CD4-positive, alpha-beta T cell treated with Interferon gamma for 1 hour (primary cell): ENCODE measurements at regions not wholly inside any gene's neighbourhood (a gene's known extent, or its start where the extent isn't known, plus 50 kb on each side); places are given as distances from the start of the nearest gene placed in this dataset.
"Not testable (repeated sequence)": the region's sequence is repeated elsewhere in the genome, so short reads cannot be mapped to it uniquely, and the experiment has no call there.

ENCODE experiments used
- DNase-seq: peaks from one replicate; pipeline ENCODE4 v3.0.0-alpha.2; 2020

DNA sequence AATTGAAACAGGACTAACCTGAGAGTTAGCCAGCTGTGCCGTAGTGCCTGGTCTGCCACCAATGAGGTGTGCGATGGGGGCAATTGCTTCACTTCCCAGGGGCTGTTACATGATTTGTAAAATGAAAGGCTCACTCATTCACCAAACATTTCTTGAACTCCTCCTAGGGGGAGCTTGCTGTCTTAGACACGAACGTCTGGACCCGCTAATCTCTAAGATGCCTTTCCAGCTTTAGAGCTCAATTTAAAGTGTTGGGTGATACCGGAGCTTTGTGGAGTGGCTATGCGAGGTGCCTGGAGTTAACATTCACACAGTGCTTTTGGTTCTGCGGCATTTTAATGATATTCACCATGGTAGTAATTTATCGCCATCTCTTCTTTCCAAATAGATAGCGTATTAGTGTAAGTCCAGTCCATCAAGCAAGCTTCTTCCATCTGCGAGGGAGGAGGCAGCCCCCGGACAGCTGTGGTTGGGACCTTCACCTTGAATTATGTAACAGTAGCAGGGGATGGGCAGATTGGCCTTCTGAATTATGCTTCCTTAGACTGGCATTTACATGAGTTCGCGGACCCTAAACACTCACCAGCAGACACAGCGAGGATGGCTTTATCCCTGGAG is 179.9 kb downstream of the ADSS2 start:
- DNase-seq: no peak

DNA sequence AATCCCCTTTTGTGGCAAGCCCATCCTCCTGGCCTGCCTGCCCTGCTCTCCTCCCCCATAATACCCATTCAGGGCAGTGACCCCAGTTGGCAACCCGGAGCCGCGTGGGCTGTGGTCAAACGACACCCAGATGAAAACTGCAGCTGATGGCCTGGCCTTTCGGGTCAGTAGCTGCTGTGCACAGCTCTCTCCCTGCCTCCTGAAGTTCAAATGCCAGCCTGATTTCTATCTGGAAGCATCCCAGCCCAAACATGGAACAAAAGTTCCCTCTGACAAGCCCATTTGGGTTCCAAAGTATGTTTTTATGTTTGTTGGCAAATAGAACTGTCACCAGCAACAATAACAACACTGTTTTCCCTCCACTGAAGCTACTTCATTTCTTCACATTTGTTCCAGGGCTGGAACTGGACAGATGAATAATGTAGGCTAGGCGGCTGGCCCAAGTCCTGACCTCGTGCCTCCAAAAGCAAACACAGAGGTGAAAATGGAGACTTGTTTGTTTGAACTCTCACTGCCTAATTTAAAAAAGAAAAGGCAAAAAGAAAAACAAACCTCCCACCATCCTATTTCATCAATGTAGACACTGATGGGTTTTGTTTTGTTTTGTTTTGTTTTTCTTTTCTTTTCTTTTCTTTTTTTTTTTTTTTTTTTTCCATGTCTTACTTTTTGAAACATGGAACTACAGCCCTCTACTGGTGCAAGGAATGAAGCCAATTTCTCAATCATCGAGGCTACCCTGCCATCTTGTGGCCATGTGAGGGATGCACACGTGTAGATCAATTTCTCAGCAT is 179.0 kb downstream of the ADSS2 start:
- peak; percentile 70 for DNase-seq

DNA sequence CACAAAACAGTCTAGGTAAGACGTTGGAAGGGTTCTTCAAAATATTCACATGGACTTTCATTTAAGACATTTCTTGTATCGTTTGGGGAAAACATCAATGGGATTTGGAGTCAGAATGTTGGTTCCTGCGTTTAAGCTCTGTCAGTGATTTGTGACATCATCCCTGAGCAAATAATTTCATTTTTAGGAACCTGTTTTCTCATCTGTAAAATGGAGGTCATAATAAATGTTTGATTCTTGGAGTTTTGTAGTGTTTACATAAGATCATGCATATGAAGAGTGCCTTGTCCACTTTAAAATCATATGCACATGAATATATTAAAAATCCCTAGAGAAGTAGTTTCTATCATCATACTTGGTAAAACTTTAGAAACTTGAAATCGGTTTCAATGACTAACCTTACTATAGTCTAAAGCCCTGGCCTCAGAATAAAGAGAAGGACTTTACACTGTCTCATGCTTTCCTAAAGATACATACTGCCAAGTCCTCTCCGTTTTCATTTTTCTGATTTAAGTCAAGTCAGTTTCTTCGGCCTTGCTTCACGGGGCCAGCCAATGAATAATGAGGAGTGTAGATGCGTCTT is 178.4 kb downstream of the ADSS2 start:
- no peak for DNase-seq

DNA sequence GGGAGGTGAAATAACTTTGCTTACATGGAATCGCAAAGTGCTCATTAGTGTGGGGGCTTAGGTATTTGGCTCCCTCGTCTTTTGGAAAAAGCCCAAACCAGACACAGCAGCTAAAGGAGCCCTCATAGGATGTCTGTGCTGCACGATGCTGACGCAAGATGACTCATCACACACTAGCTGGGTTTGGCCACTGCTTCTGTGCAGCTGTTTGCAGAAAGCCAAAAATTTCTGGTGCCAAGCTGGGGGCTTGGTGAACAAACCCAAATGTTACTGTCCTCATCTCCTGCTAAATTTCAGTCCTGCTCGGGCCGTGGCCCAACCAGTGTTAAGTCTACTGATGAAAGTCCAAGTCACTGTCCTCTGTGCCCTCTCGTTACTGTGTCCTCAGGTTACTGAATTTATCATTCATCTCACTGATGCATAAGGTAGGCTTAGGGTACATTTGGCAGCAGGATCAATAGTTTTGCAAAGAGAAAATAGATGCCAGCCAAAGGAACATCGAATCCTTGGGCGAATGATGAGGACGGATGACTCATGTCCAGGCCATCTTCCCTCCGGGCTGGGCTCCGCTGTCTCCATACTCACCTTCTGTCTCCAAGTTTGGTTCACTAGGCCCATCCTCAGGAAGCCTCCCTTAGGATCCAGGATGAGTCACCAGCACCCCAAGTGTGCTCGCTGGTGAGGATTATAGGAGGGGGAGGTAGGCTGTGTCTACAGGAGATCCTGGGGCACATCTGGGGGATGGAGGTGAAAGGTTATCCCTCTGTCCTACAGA is 177.7 kb downstream of the ADSS2 start:
- DNase-seq: peak; percentile 38

DNA sequence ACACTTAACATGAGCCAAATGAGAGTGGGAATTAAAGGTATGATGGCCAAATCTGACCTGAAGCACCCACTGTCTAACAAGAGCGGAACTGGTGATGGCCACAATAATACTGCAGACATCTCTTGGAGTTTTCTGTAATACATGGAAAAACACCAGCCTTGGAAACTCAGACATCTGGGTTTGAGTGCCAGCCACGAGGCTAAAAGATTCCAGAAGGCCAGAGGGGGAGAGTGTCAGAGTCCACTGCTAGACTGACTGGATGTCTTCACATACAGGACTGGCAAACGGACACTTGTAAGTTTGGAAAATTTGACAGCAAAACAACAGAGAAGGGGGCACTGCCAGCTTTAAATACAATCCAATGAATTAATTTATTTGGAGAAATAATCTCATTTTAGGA is 175.1 kb downstream of the ADSS2 start:
- DNase-seq: no peak

DNA sequence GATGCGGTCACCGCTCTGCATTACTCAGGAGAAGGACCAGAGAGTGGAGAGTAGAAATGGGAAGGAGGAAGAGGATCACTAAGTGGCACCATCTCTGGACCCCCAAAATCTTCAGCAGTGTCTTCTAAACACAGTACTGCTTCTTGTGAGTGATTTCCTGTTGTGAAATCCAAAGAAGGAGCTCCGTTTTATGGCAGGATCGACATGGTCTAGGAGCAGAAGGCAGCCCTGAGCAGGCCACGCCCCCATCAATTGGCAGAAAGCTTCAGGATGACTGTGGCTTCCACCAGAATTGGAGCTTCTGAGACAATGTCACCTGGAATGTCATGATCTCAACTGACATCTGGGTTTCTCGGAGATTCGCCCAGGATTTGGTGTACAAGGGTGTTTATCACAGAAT is 171.5 kb downstream of the ADSS2 start:
- no peak for DNase-seq

DNA sequence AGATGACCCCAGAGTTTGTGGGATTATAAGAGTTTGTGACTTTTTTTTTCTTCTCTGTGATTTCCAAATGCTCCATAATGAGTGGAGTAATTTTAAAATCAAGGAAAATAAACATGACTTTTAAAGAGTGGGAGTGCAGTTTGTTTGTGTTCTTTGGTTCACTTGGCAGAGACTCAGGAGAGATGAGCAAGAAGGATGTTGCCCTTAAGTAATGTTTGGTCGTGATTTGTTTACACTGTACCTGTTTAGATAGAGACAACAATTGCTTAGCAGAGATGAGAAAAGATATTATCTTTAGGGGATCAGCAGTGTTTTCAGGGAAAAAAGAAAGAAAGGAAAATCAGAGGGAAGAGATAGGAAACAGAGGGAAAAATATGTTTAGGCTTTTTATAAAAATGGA is 170.8 kb downstream of the ADSS2 start:
- no peak for DNase-seq

DNA sequence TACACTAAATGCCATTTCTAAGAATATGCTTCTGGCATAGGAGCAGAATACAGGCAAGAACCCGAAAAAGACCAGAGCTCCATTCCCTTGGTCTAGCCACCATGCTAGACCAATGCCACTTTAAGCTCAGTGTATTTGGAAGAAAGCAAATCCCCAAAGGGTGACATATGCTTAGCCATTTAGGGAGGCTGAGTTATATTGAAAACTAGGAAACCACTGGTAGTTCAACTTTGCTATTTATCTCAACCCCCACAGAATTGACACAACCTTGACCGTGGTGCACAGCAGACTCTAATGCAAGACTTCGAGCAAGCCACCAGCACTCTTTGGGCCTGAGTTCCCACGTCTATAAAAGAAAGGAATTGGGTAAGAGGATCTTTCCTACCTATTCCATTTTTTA is 167.9 kb downstream of the ADSS2 start:
- no peak for DNase-seq

DNA sequence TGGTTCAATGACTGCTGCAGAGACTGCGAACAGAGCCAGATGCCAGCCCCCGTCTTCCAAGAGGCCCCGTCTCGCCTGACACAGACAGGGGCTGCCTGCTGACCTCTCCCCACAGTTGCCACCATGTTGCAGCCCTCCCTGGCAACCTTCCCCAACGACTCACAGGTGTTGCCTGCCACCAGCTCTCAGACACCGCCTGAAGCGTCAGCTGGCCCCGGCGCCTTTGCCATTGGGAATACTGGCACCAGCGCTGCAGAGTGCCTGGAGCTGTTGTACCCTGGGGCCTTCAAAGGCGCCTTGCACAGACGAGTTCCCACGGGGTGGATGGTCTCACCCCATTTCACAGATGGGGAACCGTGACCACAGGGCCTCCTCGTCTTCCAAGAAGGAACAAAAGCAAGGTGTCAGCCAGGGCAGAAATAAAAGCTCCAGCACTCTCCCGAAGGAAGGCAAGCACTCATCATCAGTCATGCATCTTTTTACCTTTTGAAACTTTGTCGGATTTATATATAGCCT is 167.0 kb downstream of the ADSS2 start:
- DNase-seq: no peak

DNA sequence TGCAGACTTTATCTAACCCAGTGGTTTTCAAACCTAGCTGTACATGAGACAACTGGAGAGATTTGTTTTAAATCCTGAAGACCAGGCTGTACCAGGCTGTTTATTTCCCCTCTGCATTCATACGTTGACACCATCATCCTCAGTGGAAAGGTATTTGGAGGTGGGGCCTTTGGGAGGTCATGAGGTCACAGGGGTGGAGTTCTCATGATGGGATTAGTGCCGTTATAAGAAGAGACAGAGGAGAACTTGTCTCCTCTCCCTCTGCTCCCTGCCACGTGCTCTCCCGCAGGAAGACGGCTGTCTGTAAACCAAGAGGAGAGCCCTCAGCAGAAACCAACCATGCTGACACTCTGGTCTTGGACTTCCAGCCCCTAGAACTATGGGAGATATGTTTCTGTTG is 165.4 kb downstream of the ADSS2 start:
- DNase-seq: no peak

DNA sequence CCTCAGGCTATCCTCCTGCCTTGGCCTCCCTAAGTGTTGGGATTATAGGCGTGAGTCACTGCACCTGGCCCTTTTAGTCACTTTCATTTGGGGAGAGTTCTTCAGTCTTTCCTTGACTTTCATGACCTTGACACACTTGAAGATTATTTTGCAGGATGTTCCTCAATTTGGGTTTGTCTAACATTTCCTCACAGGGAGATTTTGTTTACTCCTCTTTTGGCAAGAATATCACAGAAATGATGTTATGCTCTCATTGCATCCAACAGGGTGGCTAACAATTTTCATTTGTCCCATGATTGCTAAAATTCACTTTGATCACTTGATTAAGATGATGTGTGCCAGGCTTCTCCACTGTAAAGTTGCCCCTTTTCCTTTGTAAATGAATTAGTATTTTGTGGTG is 164.0 kb downstream of the ADSS2 start:
- DNase-seq: no peak

DNA sequence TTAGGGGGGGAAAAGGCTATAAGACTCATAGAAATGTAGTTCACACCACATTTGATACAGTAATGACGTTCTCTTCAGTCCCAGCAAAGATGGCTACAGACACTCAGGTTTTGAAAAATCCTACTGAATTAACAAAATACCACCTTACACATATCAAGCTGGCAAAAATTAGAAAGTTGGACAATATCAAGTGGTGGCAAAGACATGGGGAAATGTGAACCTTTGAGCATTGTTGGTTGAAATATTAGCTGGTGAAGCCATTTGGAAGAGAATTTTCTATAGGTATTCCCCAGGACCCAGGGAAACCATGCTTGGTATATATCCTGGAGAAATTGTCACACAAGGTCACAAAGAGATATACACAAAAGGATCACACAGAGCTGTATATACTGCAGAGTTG is 163.0 kb downstream of the ADSS2 start:
- DNase-seq: no peak

DNA sequence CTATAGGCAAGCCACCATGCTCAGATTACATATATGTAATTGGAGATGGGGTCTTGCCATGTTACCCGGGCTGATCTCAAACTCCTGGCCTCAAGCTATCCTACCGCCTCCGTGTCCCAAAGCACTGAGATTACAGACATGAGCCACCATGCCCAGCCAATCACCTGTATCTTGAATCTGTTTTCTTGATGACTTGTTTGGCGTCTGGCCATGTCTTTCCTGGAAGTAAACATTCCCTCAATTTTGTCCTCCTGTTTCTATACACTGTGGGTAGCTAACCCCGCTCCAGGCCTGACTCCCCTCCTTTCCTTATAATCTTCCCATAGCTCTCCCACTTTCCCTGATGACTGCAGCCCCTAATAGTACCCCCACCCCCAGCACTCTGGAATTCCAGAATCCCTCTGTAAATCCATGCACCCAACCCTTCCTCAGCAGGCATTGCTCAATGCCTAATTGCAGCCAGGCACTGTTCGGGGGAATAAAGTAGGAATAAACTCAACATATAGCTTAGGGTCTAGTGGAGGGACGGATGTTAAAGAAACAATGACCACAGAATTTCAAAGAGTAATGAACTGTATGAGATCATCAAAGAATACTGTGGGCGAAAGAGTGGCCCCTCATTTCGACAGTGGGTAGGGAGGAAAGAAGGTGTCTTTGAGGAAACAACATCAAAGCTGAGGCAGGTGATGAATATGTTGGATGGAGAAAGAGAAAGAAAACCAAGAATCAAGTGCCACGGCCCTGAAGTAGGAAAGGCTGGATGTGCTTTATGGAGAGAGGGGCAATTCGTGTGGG is 161.5 kb downstream of the ADSS2 start:
- DNase-seq: no peak

DNA sequence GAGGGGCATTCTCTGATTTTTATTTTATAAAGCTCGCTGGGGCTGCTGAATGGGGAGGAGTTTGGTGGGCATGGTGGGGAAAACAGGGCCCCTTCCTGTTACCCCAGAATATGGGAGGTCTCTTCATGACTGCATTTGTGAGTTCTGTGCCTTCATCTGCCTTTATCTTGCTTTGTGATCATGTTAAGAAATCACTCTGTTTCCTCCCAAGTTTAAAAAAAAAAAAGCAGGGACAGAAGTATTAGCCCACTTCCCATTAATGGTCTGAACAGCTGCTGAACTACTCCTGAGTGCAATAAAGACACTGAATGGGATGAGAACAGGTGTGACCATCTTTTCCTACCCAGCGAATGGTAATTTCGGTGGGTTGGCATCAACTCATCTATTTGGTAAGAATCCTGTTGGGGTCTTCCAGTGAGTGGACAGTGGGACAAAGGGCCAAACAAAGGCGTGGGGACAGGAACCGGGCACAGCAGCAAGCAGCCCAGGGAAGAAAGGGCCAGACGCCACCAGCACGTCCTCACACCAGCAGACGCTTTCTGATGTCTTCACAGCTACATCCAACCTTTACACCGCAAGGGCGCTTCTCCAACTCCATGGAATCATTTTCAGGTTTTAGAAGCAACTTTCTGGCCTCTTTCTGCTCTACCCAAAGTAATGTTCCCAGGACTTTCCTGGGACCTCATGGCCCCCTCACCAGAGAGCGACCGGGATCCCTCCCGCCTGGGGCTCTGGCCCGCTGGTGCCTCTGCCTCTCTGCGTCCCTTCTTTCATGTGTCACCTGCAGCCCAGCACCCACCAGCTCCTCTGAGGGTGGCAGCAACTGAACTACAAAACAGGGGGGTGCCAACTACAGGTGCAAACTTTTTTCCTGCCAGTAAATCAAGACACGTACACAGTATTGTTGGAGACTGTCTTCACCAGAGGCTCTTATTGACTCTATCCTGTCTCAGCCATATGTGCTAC is 160.2 kb downstream of the ADSS2 start:
- DNase-seq: no peak

DNA sequence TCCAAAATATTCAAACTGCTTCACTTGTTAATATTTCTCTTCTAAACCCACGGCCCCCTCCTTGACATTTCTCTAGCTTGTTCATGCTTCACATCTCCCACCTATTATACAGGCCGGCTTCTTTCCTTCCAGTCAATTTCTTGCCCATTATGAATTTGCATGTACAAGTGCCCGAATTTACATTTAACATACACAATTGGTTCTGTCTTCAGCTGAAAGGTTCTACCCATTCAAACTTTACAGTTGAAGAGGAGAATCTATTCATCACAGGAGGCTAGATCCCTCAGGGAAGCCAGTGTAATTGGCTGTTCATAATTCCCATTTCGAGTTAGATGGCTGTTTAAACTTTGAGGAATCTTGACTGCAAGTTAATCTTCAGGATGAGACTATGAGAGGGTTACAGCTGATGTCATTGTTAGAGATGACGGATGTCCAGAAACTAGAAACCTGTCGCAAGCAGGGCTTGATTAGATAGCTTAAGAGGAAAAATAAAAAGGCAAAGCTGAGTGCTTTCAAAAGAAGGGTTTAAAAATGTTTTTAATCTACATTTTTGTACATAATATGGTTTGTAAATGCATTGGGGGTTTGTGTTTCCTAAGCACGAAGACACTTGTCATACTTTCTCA is 157.0 kb downstream of the ADSS2 start:
- DNase-seq: no peak

DNA sequence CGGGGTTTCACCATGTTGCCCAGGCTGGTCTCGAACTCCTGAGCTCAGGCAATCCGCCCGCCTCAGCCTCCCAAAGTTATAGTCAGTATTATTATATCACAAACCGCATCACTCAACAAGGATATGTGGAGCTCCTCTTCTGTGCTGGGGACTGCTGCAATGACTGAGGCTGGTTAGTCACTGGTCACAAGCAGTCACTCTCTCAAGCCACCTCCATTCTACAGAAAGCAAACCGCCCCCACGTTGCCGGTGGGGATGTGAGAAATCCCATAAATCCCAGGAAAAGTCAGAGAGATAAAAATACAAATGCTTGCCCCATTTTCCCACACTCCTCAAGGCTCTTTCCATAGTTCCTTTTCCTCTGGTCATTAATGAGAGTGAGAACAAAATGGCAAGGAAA is 155.7 kb downstream of the ADSS2 start:
- no peak for DNase-seq

DNA sequence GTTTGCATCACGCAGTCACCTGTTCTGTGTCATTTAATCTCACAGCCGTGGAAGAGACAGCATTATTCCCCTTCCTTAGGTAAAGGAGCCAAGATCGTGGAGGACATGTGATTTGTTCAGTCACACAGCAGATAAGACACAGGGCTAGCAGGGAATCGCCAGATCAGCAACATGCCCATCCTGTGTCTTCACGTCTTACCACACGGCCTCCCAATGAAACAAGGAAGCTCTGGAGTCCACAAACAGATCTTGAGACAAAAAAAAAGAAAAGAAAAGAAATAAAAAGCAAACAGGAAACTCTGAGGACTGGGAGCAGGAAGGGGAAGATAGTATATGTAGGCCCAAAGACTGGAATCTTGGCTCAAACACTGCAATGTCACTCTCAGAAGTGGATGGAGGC is 155.3 kb downstream of the ADSS2 start:
- no peak for DNase-seq

DNA sequence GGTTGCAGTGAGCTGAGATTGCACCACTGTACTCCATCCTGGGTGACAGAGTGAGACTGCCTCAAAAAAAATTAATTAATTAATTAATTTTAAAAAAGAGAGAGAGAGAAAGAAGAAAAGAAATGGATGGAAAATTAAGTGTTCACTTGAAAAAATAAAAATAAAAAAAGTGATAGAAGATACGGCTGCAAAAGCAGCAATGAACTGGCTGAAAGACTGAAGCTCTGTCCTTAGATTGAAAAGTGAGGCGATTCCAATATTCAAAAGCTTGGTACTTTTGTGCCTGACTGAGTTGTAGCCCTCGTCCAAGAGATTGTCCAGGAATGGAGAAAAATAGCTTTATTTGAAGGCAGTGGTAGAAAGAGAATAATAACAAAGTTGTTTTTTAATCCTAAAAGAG is 154.6 kb downstream of the ADSS2 start:
- DNase-seq: no peak

DNA sequence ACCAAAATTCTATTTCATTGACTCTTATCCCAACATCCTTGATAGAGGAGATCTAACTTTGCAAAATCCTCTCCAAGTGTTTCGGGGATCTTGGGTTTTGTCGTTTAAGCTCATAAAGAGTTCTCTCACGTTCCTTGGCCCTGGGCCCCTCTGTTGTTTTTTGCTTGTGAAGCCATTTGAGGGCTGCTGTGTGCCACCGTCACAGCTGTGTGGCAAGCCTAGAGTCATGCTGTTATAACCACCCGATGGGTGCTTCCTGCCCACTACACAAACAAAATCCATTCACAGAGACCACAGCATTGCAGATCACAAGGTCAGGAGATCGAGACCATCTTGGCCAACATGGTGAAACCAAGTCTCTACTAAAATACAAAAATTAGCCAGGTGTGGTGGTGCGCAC is 154.1 kb downstream of the ADSS2 start:
- no peak for DNase-seq

DNA sequence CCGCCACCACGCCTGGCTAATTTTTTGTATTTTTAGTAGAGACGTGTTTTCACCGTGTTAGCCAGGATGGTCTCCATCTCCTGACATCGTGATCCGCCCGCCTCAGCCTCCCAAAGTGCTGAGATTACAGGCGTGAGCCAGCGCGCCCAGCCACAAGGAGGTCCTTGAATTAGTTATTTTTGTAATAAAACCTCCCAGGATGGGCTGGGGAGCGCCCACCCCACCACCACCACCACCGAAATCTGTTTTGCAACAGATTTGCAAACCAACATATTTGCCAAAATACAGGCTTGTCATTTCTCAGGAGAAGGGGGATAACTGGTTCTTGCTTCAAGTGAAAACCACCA is 151.7 kb downstream of the ADSS2 start:
- not testable (repeated sequence) for DNase-seq

DNA sequence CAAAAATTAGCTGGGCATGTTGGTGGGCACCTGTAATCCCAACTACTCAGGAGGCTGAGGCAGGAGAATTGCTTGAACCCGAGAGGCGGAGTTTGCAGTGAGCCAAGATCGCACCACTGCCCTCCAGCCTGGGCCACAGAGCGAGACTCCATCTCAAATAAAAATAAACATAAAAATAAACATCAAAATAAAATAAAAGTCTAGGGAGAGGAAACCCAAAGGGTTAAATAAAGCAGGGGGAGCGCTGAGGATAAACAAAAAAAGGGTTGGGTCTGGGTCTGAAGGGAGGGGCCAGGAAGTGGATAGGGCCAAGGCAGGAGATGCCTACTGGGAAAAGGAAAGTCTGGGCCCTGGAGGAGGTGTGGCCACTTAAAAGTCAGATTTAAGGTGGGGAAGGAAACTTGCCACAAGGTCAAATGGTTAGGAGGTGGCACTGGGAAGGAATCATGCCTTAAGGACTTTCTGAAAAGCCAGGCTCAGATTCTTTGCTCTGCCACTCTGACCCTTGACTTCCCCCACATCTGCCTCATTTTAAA is 150.0 kb downstream of the ADSS2 start:
- no peak for DNase-seq
